Hepatocyte (in vitro differentiated cells): ENCODE measurements at regions not wholly inside any gene's neighbourhood (a gene's known extent, or its start where the extent isn't known, plus 50 kb on each side); places are given as distances from the start of the nearest gene placed in this dataset.

ENCODE experiments used
- CTCF ChIP-seq: fragments of 200-600 bp; sonication (generic); IDR thresholded peaks from 2 replicates; pipeline ENCODE4 v1.5.1; 2016; ENCODE audit warnings: antibody characterized with exemption, mild to moderate bottlenecking; ENCODE audit not compliant: poor library complexity
- EZH2 ChIP-seq: fragments of 200-600 bp; sonication (generic); IDR thresholded peaks from 2 replicates; pipeline ENCODE4 v1.6.1; 2016; ENCODE audit warnings: antibody characterized with exemption, mild to moderate bottlenecking, borderline replicate concordance
- EZH2phosphoT487 ChIP-seq: fragments of 200-600 bp; sonication (generic); IDR thresholded peaks from one replicate; pipeline ENCODE4 v1.6.1; 2018; ENCODE audit warnings: antibody characterized with exemption, mild to moderate bottlenecking, low read depth, moderate library complexity; ENCODE audit not compliant: unreplicated experiment, severe bottlenecking

DNA sequence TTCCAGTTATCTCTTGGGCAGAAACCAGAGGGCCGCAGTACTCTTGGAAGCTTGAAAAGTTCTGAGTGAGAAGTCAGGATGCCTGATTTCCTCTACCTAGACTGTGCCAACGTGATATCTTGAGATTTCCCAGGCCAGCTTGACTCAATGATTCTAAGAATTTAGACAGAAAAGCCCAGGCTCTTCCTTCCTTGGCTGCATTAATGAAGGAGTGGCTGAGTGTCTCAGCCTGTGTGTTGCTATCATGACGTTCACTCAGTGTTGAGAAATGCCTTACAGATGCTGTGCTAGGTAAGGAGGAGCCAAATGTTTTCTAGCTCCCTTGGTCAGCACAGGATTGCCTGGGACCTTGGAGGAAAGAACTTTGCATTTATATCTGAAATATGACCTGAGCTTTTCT, 454.1 kb upstream of the USP24 start:
- TF ChIP-seq EZH2 (no peak), CTCF (no peak), EZH2phosphoT487 (no peak)
